OCI-LY1 (cell line): ENCODE measurements at regions not wholly inside any gene's neighbourhood (a gene's known extent, or its start where the extent isn't known, plus 50 kb on each side); places are given as distances from the start of the nearest gene placed in this dataset.

Experiments
- EZH2 ChIP-seq: fragments of 200-600 bp; sonication (generic), shearing (Covaris generic); IDR thresholded peaks from 2 replicates; pipeline ENCODE4 v1.8.0; 2017; ENCODE audit warnings: borderline replicate concordance, mixed run types, mild to moderate bottlenecking, antibody characterized with exemption, low read length, moderate library complexity, mixed read lengths
- TF ChIP-seq, protein P1 (sequence below): fragments of 200-600 bp; sonication (generic), shearing (Covaris generic); IDR thresholded peaks from 2 replicates; pipeline ENCODE4 v1.5.1; 2017; ENCODE audit warnings: mild to moderate bottlenecking, antibody characterized with exemption, low read length, moderate library complexity, mixed read lengths

DNA sequence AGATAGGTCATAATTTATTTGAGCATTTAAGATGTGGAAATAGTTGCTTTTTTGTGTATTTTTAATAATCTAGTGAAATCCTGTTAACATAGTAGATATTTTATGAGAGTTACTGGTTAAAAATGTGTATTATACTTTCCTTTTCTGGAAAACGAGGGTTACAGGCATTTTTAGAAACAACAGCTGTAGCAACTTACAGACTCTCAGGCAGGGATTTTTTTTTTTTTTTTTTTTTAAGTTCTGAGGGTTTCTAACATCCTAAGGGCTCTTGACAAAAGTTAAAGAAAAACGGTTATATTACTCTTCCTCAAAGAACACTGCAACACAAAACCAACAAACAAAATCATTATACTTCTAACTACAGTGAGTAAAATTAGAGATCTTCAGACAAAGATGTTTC is 205.9 kb downstream of the ACKR3 start:
- TF ChIP-seq, protein P1, sequence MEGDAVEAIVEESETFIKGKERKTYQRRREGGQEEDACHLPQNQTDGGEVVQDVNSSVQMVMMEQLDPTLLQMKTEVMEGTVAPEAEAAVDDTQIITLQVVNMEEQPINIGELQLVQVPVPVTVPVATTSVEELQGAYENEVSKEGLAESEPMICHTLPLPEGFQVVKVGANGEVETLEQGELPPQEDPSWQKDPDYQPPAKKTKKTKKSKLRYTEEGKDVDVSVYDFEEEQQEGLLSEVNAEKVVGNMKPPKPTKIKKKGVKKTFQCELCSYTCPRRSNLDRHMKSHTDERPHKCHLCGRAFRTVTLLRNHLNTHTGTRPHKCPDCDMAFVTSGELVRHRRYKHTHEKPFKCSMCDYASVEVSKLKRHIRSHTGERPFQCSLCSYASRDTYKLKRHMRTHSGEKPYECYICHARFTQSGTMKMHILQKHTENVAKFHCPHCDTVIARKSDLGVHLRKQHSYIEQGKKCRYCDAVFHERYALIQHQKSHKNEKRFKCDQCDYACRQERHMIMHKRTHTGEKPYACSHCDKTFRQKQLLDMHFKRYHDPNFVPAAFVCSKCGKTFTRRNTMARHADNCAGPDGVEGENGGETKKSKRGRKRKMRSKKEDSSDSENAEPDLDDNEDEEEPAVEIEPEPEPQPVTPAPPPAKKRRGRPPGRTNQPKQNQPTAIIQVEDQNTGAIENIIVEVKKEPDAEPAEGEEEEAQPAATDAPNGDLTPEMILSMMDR, result no peak
- TF ChIP-seq EZH2, result no peak
